Neural cell (in vitro differentiated cells): ENCODE measurements at regions not wholly inside any gene's neighbourhood (a gene's known extent, or its start where the extent isn't known, plus 50 kb on each side); places are given as distances from the start of the nearest gene placed in this dataset.

Experiments
- H2AFZ ChIP-seq: fragments of 200-600, 300-800 bp; sonication (generic), shearing (Covaris generic); 2 replicates; pipeline ENCODE4 v1.6.0; 2014; ENCODE audit warnings: low read depth, mild to moderate bottlenecking, antibody characterized with exemption, low read length, moderate library complexity
- H3F3A ChIP-seq: fragments of 200-600 bp; shearing (Covaris generic); 2 replicates; pipeline ENCODE4 v1.6.1; 2016; ENCODE audit warnings: mild to moderate bottlenecking, moderate library complexity, mixed read lengths, antibody characterized with exemption, low read length; ENCODE audit not compliant: insufficient read depth, poor library complexity, severe bottlenecking
- H3K27ac ChIP-seq: fragments of 200-600, 300-800 bp; sonication (generic), shearing (Covaris generic); 2 replicates; pipeline ENCODE4 v1.5.1; 2014; ENCODE audit warnings: mild to moderate bottlenecking, low read length, moderate library complexity
- H3K27me3 ChIP-seq: fragments of 300-800, 200-600 bp; sonication (generic), shearing (Covaris generic); 2 replicates; pipeline ENCODE4 v1.6.0; 2014; ENCODE audit warnings: mild to moderate bottlenecking, low read depth, low read length, moderate library complexity; ENCODE audit not compliant: insufficient read depth
- H3K36me3 ChIP-seq: fragments of 300-800, 200-600 bp; sonication (generic), shearing (Covaris generic); 2 replicates; pipeline ENCODE4 v1.5.1; 2014; ENCODE audit warnings: mild to moderate bottlenecking, antibody characterized with exemption, low read length, moderate library complexity; ENCODE audit not compliant: insufficient read depth
- H3K4me2 ChIP-seq: fragments of 300-800, 200-600 bp; sonication (generic), shearing (Covaris generic); 2 replicates; pipeline ENCODE4 v1.6.0; 2014; ENCODE audit warnings: mild to moderate bottlenecking, low read length
- H3K4me3 ChIP-seq: fragments of 300-800, 200-600 bp; sonication (generic), shearing (Covaris generic); 2 replicates; pipeline ENCODE4 v1.5.1; 2014; ENCODE audit warnings: mild to moderate bottlenecking, low read length, moderate library complexity
- H3K79me2 ChIP-seq: fragments of 200-600 bp; shearing (Covaris generic); replicated peaks from 2 replicates; pipeline ENCODE4 v1.6.0; 2014; ENCODE audit warnings: mild to moderate bottlenecking, low read length, moderate library complexity; ENCODE audit not compliant: insufficient read depth
- H3K9ac ChIP-seq: fragments of 300-800, 200-600 bp; sonication (generic), shearing (Covaris generic); 2 replicates; pipeline ENCODE4 v1.6.1; 2016; ENCODE audit warnings: mild to moderate bottlenecking, low read length, mixed read lengths
- H3K9me2 ChIP-seq: fragments of 200-600 bp; shearing (Covaris generic); 2 replicates; pipeline ENCODE4 v1.6.1; 2016; ENCODE audit warnings: mild to moderate bottlenecking, low read length, mixed read lengths; ENCODE audit not compliant: insufficient read depth
- H3K9me3 ChIP-seq: fragments of 200-600, 300-800 bp; sonication (generic), shearing (Covaris generic); 2 replicates; pipeline ENCODE4 v1.6.1; 2016; ENCODE audit warnings: mild to moderate bottlenecking, mixed run types, low read length, moderate library complexity, mixed read lengths
- H4K20me1 ChIP-seq: fragments of 200-600 bp; shearing (Covaris generic); 2 replicates; pipeline ENCODE4 v1.6.1; 2016; ENCODE audit warnings: mild to moderate bottlenecking, mixed run types; ENCODE audit not compliant: insufficient read depth
- CTCF ChIP-seq: fragments of 450-650 bp; IDR thresholded peaks from 2 replicates; pipeline ENCODE4 v1.5.1; 2014; ENCODE audit warnings: antibody characterized with exemption, mild to moderate bottlenecking, moderate library complexity; ENCODE audit not compliant: poor library complexity, severe bottlenecking
- EP300 ChIP-seq: fragments of 450-650 bp; conservative IDR thresholded peaks from 2 replicates; pipeline ENCODE4 v1.6.1; 2014; ENCODE audit warnings: antibody characterized with exemption, mild to moderate bottlenecking, moderate library complexity; ENCODE audit not compliant: poor library complexity, severe bottlenecking
- EZH2 ChIP-seq: fragments of 200-600, 300-800 bp; shearing (Covaris generic), sonication (generic); IDR thresholded peaks from 2 replicates; pipeline ENCODE4 v1.6.1; 2014; ENCODE audit warnings: antibody characterized with exemption, low read length, borderline replicate concordance, mild to moderate bottlenecking; ENCODE audit not compliant: insufficient read depth, poor library complexity, severe bottlenecking
- MXI1 ChIP-seq: fragments of 450-650 bp; conservative IDR thresholded peaks from 2 replicates; pipeline ENCODE4 v1.6.1; 2014; ENCODE audit warnings: antibody characterized with exemption, mild to moderate bottlenecking; ENCODE audit not compliant: poor library complexity, severe bottlenecking
- POLR2AphosphoS5 ChIP-seq: IDR thresholded peaks from 2 replicates; pipeline ENCODE4 v1.6.1; 2012
- RAD21 ChIP-seq: fragments of 450-650 bp; conservative IDR thresholded peaks from 2 replicates; pipeline ENCODE4 v1.6.1; 2014; ENCODE audit warnings: antibody characterized with exemption, mild to moderate bottlenecking, moderate library complexity
- REST ChIP-seq: IDR thresholded peaks from 2 replicates; pipeline ENCODE4 v1.6.1; 2012; ENCODE audit warnings: borderline replicate concordance
- SMC3 ChIP-seq: fragments of 450-650 bp; conservative IDR thresholded peaks from 2 replicates; pipeline ENCODE4 v1.6.1; 2014; ENCODE audit warnings: antibody characterized with exemption, mild to moderate bottlenecking, moderate library complexity; ENCODE audit not compliant: poor library complexity
- TAF1 ChIP-seq: IDR thresholded peaks from 2 replicates; pipeline ENCODE4 v1.6.1; 2012; ENCODE audit warnings: low read depth

- Histone ChIP-seq H3K9ac (no peak overlapping the region), H4K20me1 (no peaks in the 10 kb centered on the region), H3K4me2 (no peak overlapping the region), H3K36me3 (no peaks in the 10 kb centered on the region), H3K9me3 (no peaks in the 10 kb centered on the region), H3K79me2 (no peaks in the 10 kb centered on the region), H3K4me3 (no peak overlapping the region), H3K27me3 (no peaks in the 10 kb centered on the region), H2AFZ (no peak overlapping the region), H3K27ac (no peak overlapping the region), H3F3A (no peaks in the 10 kb centered on the region), H3K9me2 (no peaks in the 10 kb centered on the region)
- TF ChIP-seq POLR2AphosphoS5 (no peak), TAF1 (no peak)
Measured at GRCh38 chr6:3940703-3941102, 91.5 kb downstream of the FAM50B start.

GRCh38 chr6:3943331-3943765, 94.2 kb downstream of the FAM50B start:
- H3K9me2 ChIP-seq: no peaks in the 10 kb centered on the region
- no peak overlapping the region for H2AFZ ChIP-seq
- H3K9me3 ChIP-seq: no peaks in the 10 kb centered on the region
- no peak overlapping the region for H3K27ac ChIP-seq
- H3F3A ChIP-seq: no peaks in the 10 kb centered on the region
- H3K36me3 ChIP-seq: no peaks in the 10 kb centered on the region
- H3K4me3 ChIP-seq: no peak overlapping the region
- no peak overlapping the region for H3K9ac ChIP-seq
- H3K79me2 ChIP-seq: no peaks in the 10 kb centered on the region
- no peaks in the 10 kb centered on the region for H3K27me3 ChIP-seq
- no peaks in the 10 kb centered on the region for H4K20me1 ChIP-seq
- H3K4me2 ChIP-seq: no peak overlapping the region
- TF ChIP-seq POLR2AphosphoS5: no peak
- no peak for TF ChIP-seq TAF1
- no peak for TF ChIP-seq EP300
- TF ChIP-seq CTCF: no peak
- no peak for TF ChIP-seq SMC3
- TF ChIP-seq MXI1: no peak
- TF ChIP-seq EZH2: no peak
- no peak for TF ChIP-seq RAD21
- no peak for TF ChIP-seq REST

GRCh38 chr6:3944246-3944645, 95.1 kb downstream of the FAM50B start:
- H4K20me1 ChIP-seq: no peaks in the 10 kb centered on the region
- H3F3A ChIP-seq: no peaks in the 10 kb centered on the region
- no peaks in the 10 kb centered on the region for H3K27me3 ChIP-seq
- H3K27ac ChIP-seq: no peak overlapping the region
- H3K9me2 ChIP-seq: no peaks in the 10 kb centered on the region
- H3K9me3 ChIP-seq: no peaks in the 10 kb centered on the region
- no peak overlapping the region for H2AFZ ChIP-seq
- no peak overlapping the region for H3K9ac ChIP-seq
- TF ChIP-seq SMC3 (no peak), MXI1 (no peak), EP300 (no peak), REST (no peak), EZH2 (no peak), CTCF (no peak), TAF1 (no peak), RAD21 (no peak), POLR2AphosphoS5 (no peak)
- no peak overlapping the region for H3K4me2 ChIP-seq
- H3K79me2 ChIP-seq: no peaks in the 10 kb centered on the region
- no peaks in the 10 kb centered on the region for H3K36me3 ChIP-seq
- no peak overlapping the region for H3K4me3 ChIP-seq
